ENCODE measurements at regions not wholly inside any gene's neighbourhood (a gene's known extent, or its start where the extent isn't known, plus 50 kb on each side); places are given as distances from the start of the nearest gene placed in this dataset.

DNA sequence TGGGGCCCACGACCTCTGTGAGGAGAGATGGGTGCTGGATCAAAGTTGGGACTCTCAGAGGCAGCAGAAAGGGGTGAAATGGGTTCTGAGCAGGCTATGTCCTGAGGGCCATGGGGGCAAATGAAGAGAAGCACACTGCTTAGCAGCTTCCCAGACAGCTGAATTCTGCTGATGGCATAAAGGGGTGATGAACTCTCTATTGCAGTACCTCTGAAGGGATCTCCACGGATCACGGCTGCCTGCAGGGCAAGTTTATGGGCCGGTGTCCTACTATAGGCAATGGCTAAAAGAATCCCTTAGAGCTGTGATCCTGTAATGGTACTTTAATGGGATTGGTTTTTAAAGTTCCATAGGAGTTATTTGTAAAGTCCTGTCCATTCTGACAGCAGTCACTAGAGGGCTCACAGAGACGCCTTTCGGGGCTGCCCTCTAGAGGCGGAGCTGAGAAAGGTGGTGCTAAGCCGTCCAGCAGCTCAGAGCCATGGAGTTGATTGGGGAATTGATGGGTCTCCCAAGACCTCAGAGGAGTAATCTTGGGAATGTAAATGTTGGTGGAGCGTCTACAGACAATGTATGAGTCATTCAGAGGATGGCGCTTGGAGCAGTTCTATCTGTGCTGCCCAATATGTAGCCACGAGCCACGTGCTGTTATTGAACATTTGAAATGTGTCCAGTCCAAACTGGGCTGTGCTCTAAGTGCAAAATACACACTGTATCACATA lies 287.3 kb downstream of the COG6 start:
- peak; percentile 44 for DNase-seq

DNA sequence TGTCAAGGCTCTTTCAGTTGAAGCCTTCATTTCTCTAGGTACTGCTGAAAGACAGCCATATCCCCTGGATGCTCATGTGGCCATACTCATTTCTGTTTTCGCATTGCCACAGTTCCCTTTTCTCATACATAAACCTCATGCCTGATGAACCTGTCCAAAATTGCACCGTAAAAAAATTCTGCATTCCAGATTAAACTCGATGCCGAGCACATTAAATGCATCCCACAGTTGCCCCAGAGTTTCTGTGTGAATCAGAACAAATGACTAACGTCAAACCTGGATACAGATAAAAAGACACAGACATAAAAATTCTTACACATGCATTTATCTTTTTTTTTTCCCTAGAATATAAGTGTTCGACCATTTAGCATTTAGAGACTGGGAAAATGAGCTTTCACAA lies 288.2 kb downstream of the COG6 start:
- no peak for DNase-seq

DNA sequence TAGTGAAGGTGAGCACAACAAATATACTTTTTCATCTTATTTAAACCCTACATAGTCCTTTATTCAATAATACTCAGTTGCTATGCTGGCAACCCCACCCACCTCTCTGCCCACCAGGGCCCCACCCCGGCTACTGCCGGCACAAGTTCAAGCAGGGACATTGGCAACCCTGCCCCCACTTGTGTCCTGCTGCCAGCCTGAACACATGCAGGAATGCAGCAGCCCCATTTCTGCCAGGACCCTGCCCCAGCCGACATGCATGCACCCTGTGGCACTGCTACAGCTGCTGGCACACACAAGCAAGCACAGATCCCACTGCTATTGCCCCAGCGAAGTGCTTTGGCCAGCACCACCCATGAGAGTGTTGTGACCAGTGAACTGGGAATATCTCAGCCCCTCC lies 289.8 kb downstream of the COG6 start:
- no peak for DNase-seq

GRCh38 chr13:39946769-39947168 lies 291.3 kb downstream of the COG6 start:
- no peak for DNase-seq

DNA sequence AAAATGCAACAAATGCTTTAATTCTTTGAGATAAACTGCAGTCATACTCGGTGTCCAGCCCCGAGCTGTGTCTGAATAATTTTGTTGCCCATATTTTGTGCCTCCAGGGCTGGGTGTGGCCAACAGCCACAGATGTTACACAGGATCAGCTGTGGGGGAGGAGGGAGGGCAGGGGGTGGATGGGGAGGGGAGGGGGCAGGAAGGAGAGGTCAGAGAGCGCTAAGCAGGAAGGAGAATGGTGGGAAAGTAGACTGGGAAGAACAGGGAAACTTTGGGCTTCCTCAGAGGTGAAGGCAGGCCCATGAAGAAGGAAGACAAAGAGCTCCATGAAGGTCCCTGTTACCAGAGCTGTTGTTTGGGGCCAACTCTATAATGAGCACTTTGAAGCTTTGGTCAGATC lies 295.8 kb downstream of the COG6 start:
- no peak for DNase-seq

DNA sequence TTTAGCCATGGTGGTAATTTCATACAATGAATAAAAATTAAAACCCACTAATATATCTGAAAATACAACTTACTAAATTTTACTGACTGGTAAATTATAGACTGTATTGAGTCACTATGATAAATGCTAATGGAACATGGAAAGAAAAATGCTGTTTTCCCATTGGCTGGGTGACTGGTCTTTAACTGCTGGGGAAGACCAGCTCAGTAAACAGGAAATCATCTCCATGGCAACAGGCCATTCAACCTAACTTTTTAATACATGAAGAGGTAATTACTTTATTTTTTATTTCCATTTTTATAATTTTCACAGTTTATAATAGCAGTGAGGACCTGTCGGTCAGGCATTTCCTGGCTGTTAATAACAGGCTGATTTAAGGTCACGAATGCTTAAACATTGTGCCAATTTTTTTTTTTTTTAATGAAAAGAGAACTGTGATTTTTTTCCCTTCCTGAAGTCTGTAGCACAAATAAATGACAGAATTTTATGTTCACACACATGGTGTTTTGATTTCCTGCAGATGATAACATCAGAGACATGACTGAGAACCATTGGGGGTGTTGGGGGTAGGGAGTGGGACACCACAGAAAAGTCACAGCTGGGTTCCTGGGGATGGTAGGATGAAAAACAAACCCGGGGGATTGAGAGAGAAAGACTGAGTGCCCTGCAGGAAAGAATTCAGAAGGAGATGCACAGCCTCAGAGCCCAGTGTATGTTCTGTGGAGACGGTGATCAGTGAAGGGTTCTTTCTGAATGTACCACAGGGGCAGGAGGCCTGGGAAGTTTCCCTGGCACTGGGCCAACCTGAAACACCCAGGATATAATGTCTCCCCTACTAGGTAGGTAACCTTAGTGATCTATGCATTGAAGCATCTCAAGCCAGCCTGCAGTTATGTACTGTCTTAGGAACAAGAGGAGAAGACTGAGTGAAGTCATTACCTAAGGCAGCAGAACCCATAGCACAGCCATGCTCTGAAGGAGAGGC lies 297.1 kb downstream of the COG6 start:
- DNase-seq: peak; percentile 10

DNA sequence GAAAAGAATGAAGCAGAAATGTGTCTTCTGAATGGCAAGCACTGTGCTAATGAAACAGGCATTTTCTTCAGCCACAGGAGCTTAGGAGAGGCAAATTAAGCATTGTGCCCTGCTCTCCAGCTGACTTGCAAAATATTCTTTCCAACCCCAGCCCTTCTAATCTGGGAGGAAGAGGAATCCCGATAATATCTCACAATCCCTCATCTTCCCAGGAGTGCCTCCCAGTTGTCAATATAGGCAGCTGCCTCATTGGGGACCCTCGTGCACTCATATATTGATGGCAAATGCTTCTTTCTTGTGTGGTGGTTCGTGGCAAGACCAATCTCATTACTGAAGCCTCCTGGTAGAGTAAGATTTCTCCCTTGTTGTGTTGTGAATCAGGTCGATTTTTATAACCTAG lies 299.0 kb downstream of the COG6 start:
- DNase-seq: no peak

GRCh38 chr13:39955560-39955959 lies 300.1 kb downstream of the COG6 start:
- DNase-seq: no peak

DNA sequence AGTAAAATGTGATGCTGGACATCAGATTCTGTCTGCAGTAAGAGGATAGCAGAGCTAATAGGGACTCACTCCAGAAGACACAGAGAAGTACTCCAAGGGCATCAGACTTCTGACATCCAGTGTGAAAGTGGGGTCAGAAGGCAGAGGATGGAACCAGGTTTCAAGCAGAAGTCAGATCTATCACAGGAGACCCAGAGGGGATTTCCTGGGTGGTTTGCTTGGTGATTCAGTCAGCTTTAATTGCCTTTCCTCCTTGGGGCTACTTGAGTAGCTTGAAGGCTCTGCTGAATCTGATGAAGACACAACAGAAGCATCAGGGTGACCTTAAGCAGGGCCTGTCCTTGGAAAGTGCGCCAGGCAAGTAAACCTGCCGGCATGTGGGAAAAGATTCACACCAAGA lies 300.6 kb downstream of the COG6 start:
- no peak for DNase-seq

GRCh38 chr13:39957868-39958677 lies 302.6 kb downstream of the COG6 start:
- no peak for DNase-seq

- no peak for DNase-seq
These were observed 304.2 kb downstream of the COG6 start for GRCh38 chr13:39959497-39960144.

DNA sequence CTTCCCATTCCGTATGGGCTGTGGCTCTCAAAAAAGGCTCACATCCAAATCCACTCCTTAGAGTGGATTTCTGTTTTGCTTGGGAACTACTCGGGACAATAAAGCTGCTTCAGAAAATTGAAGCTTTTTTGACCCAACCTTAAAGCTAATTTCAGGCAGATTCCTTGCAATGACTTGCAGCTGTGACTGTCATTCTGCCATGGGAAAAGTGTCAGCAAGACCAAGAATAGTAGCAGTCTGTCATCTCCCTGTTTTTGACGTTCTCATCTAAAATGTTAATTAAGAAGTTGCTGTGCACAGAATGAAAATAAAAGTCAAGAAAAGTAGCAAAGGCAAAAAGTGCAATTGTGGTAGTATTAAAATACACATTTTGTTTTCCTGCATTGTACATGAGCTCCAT lies 304.7 kb downstream of the COG6 start:
- no peak for DNase-seq

DNA sequence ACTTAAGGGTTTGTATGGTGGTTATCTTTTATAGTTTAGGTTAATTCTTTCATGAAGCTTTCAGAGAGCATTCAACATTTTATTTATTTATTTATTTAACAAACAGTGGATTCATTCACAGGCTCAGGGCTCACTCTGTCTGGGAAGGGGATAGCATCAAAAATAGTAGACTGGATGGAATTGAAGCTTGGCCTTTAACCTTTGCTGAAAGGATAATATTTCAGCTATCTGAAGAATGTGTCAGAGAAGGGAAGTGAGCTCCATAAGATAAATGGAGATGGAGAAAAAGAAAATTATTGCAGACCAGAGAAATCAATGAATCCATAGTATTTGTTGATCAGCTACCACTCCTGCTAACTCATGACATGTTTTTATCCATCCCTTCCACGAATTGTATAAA lies 305.6 kb downstream of the COG6 start:
- no peak for DNase-seq

DNA sequence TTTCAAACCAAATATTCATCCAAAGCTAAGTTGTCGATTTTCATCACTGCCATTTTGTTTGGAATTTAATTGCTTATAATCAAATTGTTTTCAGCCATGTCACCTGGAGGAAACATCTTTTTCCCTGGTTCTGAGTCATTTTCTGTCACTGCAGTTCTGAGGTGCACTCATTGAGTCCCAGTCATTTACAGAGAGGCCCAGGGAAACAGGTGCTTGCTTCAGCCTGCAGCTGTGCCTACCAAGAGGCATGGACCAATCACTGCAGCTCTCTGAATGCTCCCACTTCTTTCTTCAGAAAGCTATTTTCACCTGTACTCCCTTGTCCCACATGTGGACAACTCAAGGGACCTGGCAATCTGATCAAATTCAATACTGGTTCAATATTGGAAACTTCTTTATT lies 308.1 kb downstream of the COG6 start:
- DNase-seq: no peak

DNA sequence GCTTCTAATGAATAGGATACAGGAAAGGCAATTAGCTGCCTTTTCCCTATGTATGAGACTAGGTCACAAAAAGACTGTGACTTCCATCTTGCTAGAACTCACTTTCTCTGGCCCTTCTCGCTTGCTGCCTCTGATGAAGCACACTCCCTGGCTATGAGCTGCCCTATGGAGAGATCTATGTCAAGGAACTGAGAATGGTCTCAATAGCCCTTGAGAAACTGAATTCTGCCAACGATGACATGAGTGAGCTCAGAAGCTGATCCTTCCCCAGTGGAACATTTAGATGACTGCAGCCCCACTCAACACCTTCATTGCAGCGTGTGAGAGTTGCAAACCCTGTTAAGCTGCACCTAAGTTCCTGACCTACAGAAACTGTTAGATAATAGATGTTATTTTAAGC lies 309.8 kb downstream of the COG6 start:
- no peak for DNase-seq

GRCh38 chr13:39967199-39967959 lies 311.9 kb downstream of the COG6 start:
- no peak for DNase-seq

GRCh38 chr13:39968646-39969475 lies 313.4 kb downstream of the COG6 start:
- DNase-seq: no peak

GRCh38 chr13:39970177-39970846 lies 314.9 kb downstream of the COG6 start:
- DNase-seq: no peak

- no peak for DNase-seq
These were observed 316.1 kb downstream of the COG6 start for GRCh38 chr13:39971526-39971925.

DNA sequence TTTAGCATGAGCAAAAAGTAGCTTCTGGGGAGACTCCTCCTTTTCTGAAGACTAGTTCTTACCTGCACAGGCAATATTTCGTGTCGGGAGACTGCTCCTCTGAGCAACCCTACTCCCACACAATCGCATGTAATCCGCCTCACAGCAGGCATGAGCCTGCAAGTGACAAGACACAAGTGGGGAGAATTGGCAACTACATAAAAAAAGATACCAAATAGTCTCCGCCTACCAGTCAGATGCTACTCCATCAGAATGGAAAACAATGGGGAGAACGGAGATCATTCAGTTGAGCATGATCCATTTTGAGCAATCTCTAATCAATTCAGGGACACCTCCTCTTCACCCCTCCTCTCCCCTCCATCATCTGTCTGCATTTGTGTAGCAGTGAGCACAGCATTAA lies 321.0 kb downstream of the COG6 start:
- DNase-seq: no peak
